ENCODE measurements at regions not wholly inside any gene's neighbourhood (a gene's known extent, or its start where the extent isn't known, plus 50 kb on each side); places are given as distances from the start of the nearest gene placed in this dataset.
"Not testable (repeated sequence)": the region's sequence is repeated elsewhere in the genome, so short reads cannot be mapped to it uniquely, and the experiment has no call there.

- TF ChIP-seq CTCF (IDR thresholded peaks at IDR 0.05; ENCODE audit: insufficient read depth, low read length, missing control alignments) = no peak
- POLR2A ChIA-PET = no interaction called here
- no peak for DNase-seq (ENCODE audit: low read depth, low spot score)
- no peak overlapping the region for H3K4me3 ChIP-seq (ENCODE audit: low read depth, low read length)
- CTCF ChIA-PET = interaction anchor here (1.4 to 3.7 kb wide), 4 partner anchors 11 to 175 kb away, joined by 3 to 11 read pairs (median 8); no protein-coding TSS in a partner anchor
Measured at GRCh38 chr11:33982661-33983060, 68.9 kb upstream of the CAPRIN1 start.

GRCh38 chr11:33980897-33981296 lies 70.6 kb upstream of the CAPRIN1 start:
- DNase-seq (ENCODE audit: low read depth, low spot score) = no peak
- no peak overlapping the region for H3K4me3 ChIP-seq (ENCODE audit: low read depth, low read length)
- POLR2A ChIA-PET = no interaction called here
- TF ChIP-seq CTCF (IDR thresholded peaks at IDR 0.05; ENCODE audit: insufficient read depth, low read length, missing control alignments) = no peak
- CTCF ChIA-PET = interaction anchor here (1.8 to 3.7 kb wide), 2 partner anchors 10 to 123 kb away, joined by 11 read pairs; no protein-coding TSS in a partner anchor

GRCh38 chr11:33978376-33978775 lies 73.2 kb upstream of the CAPRIN1 start:
- ChIA-PET CTCF (interaction anchor here (0.6 to 14.9 kb wide), 8 partner anchors 8 to 514 kb away, joined by 3 to 261 read pairs (median 4); no protein-coding TSS in a partner anchor), POLR2A (no interaction called here)
- no peak overlapping the region for H3K4me3 ChIP-seq (ENCODE audit: low read depth, low read length)
- no peak for DNase-seq (ENCODE audit: low read depth, low spot score)
- no peak for TF ChIP-seq CTCF (IDR thresholded peaks at IDR 0.05; ENCODE audit: insufficient read depth, low read length, missing control alignments)

GRCh38 chr11:33977676-33978075 lies 73.9 kb upstream of the CAPRIN1 start:
- TF ChIP-seq CTCF (IDR thresholded peaks at IDR 0.05; ENCODE audit: insufficient read depth, low read length, missing control alignments) = no peak
- POLR2A ChIA-PET = no interaction called here
- CTCF ChIA-PET = interaction anchor here (0.6 to 14.9 kb wide), 8 partner anchors 10 to 515 kb away, joined by 3 to 261 read pairs (median 4); no protein-coding TSS in a partner anchor
- DNase-seq (ENCODE audit: low read depth, low spot score) = no peak
- H3K4me3 ChIP-seq (ENCODE audit: low read depth, low read length) = no peak overlapping the region

- peak; percentile 41 for DNase-seq (ENCODE audit: low read depth, low spot score)
- no peak overlapping the region for H3K4me3 ChIP-seq (ENCODE audit: low read depth, low read length)
- no peak for TF ChIP-seq CTCF (IDR thresholded peaks at IDR 0.05; ENCODE audit: insufficient read depth, low read length, missing control alignments)
- ChIA-PET POLR2A (no interaction called here), CTCF (interaction anchor here (1.0 to 14.9 kb wide), 5 partner anchors 11 to 169 kb away, joined by 3 to 261 read pairs (median 7); no protein-coding TSS in a partner anchor)
Measured at GRCh38 chr11:33976495-33977199, 74.9 kb upstream of the CAPRIN1 start.

GRCh38 chr11:33974804-33975203 lies 76.7 kb upstream of the CAPRIN1 start:
- no peak for TF ChIP-seq CTCF (IDR thresholded peaks at IDR 0.05; ENCODE audit: insufficient read depth, low read length, missing control alignments)
- no peak overlapping the region for H3K4me3 ChIP-seq (ENCODE audit: low read depth, low read length)
- ChIA-PET POLR2A (no interaction called here), CTCF (interaction anchor here (1.2 to 14.9 kb wide), 5 partner anchors 13 to 166 kb away, joined by 3 to 261 read pairs (median 13); no protein-coding TSS in a partner anchor)
- no peak for DNase-seq (ENCODE audit: low read depth, low spot score)

- DNase-seq (ENCODE audit: low read depth, low spot score); H3K4me3 ChIP-seq (ENCODE audit: low read depth, low read length): not testable (repeated sequence)
- CTCF ChIA-PET = interaction anchor here (0.6 to 14.9 kb wide), 24 partner anchors 10 to 228 kb away, joined by 3 to 261 read pairs (median 6); no protein-coding TSS in a partner anchor
- POLR2A ChIA-PET = interaction anchor here (0.6 kb wide), 1 partner anchor 134 kb away, joined by 3 read pairs; the partner anchor contains the start of gene NAT10
Measured at GRCh38 chr11:33971530-33971929, 79.7 kb upstream of the LMO2 start.
